Brain microvascular endothelial cell (primary cell): ENCODE measurements at regions not wholly inside any gene's neighbourhood (a gene's known extent, or its start where the extent isn't known, plus 50 kb on each side); places are given as distances from the start of the nearest gene placed in this dataset.

Source experiments
- DNase-seq: peaks from one replicate; pipeline ENCODE4 v3.0.0-alpha.2; 2020
- H3K27ac ChIP-seq: fragments of 250-450 bp; sonication (Bioruptor Pico); 2 replicates; pipeline ENCODE4 v1.5.1; 2020; ENCODE audit warnings: mild to moderate bottlenecking, moderate library complexity
- H3K27me3 ChIP-seq: fragments of 250-450 bp; sonication (Bioruptor Pico); replicated peaks from 2 replicates; pipeline ENCODE4 v1.5.1; 2020; ENCODE audit warnings: mild to moderate bottlenecking
- H3K36me3 ChIP-seq: fragments of 250-450 bp; sonication (Bioruptor Pico); replicated peaks from 2 replicates; pipeline ENCODE4 v1.5.1; 2020; ENCODE audit warnings: mild to moderate bottlenecking
- H3K4me3 ChIP-seq: 2 replicates; pipeline ENCODE4 v1.5.1; 2011; ENCODE audit warnings: low read depth, mild to moderate bottlenecking, control low read depth, low read length, moderate library complexity
- in situ Hi-C: cut with HindIII; loops from 2 replicates; pipeline ENCODE4 v1.10.0; 2017; ENCODE audit warnings: low sequenced_read_pairs, low pct_ligation_motif_present
- TF ChIP-seq, protein P1 (sequence below): IDR thresholded peaks from 2 replicates; pipeline ENCODE4 v1.5.1; 2011; ENCODE audit warnings: low read depth, mild to moderate bottlenecking, moderate library complexity, low read length, control low read depth, inconsistent platforms; ENCODE audit errors: missing control alignments

DNA sequence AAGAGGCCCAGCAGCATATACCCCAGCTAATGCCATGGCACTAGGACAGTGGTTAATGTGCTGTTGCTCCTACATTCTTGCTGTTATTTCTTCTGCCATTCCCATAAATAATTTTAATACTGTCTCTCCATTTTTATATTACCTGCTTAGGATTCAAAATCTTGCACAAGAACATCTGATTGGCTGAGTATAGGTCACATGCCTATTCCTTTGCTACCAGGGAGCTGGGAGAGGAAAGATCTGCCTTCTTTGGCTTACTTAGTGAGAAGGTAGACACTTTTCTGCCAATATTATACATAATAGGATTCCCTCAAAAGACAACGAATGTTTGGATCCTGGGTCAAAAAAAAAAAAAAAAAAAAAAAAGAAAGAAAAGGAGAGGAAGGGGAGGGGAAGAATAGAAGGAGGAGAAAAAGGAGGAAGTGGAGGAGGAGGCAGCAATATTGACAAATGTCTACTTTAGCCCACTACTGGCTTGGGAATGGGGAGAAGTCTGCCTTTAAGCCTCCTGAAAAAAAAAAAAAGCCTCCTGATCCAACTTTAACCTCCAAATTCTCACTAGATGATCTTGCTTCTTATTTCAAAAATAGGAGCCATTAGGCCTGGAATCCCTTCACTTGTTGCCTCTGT lies 134.5 kb upstream of the HNRNPU start:
- DNase-seq = no peak
- TF ChIP-seq, protein P1, sequence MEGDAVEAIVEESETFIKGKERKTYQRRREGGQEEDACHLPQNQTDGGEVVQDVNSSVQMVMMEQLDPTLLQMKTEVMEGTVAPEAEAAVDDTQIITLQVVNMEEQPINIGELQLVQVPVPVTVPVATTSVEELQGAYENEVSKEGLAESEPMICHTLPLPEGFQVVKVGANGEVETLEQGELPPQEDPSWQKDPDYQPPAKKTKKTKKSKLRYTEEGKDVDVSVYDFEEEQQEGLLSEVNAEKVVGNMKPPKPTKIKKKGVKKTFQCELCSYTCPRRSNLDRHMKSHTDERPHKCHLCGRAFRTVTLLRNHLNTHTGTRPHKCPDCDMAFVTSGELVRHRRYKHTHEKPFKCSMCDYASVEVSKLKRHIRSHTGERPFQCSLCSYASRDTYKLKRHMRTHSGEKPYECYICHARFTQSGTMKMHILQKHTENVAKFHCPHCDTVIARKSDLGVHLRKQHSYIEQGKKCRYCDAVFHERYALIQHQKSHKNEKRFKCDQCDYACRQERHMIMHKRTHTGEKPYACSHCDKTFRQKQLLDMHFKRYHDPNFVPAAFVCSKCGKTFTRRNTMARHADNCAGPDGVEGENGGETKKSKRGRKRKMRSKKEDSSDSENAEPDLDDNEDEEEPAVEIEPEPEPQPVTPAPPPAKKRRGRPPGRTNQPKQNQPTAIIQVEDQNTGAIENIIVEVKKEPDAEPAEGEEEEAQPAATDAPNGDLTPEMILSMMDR = no peak
- H3K27me3 ChIP-seq = no peaks in the 10 kb centered on the region
- no peaks in the 10 kb centered on the region for H3K36me3 ChIP-seq
- in situ Hi-C loops = no loop called here
- H3K4me3 ChIP-seq = no peak overlapping the region
- H3K27ac ChIP-seq = no peak overlapping the region

DNA sequence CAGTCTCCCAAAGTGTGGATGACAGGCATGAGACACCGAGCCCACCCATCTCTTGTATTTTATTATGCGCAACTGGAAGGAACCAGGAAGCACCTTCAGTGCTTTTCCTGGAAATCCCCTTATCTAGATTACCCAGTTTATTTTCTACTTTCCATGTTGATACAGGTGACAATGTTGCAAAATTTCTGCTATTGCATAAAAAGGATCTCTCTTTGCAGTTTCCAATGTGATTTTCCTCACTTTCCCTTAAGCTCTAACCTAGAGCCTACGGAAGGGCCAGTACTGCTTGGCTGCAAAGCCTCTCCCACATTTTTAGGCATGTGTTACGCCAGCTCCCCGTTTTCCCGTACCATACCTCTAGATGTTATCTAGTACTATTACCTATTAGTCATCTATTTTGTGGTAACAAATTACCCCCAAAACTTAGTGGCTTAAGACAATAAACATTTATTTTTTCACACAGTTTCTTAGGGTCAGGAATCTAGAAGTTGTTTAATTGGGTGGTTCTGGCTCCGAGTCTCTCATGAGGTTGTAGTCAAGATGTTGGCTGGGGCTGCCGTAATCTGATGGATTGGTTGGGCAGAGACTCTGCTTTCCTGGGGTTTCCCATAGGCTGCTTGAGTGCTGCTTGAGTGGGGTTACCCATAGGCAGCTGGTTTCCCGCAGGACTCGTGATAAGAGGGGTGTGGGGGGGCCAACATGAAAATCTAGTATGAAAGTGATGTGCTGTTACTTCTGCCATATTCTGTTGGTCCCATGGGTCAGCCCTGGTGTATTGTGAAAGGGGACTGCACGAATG lies 131.5 kb upstream of the HNRNPU start:
- H3K27me3 ChIP-seq = no peaks in the 10 kb centered on the region
- DNase-seq = no peak
- in situ Hi-C loops = no loop called here
- H3K36me3 ChIP-seq = no peaks in the 10 kb centered on the region
- H3K27ac ChIP-seq = no peak overlapping the region
- H3K4me3 ChIP-seq = no peak overlapping the region
- TF ChIP-seq, protein P1 = no peak

DNA sequence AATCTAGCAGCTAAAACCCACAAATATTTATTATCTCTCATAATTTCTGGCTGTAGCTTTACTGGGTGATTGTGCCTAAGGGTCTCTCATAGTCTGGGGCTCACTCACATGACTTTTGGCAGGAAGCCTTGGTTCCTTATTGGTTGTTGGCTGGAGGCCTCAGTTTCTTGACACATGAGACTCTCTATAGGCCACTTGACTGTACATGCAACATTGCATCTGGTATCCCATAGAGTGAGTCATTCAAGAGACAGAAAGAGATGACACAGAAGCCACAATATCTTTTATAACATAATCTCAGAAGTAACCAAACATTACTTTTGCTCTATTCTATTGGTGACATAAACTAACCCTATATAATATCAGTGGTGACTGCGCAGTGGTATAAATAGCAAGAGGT lies 128.5 kb upstream of the HNRNPU start:
- no peak for DNase-seq
- in situ Hi-C loops = no loop called here
- H3K36me3 ChIP-seq = no peaks in the 10 kb centered on the region

DNA sequence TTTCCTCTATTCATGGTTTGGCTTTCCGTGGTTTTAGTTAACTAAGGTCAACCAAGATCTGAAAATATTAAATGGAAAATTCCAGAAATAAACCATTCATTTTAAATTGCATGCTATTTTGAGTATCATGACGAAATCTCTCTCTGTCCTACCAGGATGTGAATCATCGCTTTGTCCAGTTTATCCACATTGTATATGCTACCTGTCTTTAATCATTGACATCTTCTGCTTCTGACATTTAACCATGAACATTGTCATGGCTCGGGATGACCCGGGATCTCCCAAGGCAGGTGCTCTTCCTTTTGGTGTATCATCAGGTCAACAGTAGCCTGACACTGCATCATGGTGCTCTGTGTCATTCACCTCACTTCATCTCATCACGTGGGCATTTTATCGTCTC lies 125.5 kb upstream of the HNRNPU start:
- no peak overlapping the region for H3K4me3 ChIP-seq
- TF ChIP-seq, protein P1 = no peak
- no peaks in the 10 kb centered on the region for H3K27me3 ChIP-seq
- H3K36me3 ChIP-seq = no peaks in the 10 kb centered on the region
- peak overlapping the region; percentile 24 for H3K27ac ChIP-seq
- DNase-seq = no peak
- in situ Hi-C loops = no loop called here

More for the DNA sequence above, 128.5 kb upstream of the HNRNPU start:
- TF ChIP-seq, protein P1 = no peak
- Histone ChIP-seq H3K27ac (no peak overlapping the region), H3K4me3 (no peak overlapping the region), H3K27me3 (no peaks in the 10 kb centered on the region)

DNA sequence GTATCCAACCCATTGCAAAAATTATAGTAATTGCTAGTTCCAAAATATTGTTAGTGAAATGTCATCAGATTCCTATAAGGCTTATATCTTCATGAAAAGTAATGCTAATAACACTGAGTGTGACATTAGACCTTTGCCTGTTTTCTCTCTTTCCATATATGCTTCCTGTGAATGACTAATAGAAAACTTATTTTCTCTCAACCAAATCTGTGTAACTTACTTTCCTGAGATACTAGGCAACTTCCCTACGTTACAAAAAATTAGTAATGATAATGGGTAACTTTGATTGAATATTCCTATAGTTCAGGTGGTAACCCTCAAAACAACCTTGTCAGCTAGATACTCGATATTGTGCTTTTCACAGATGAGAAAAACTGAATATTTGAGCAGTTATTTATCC lies 124.2 kb upstream of the HNRNPU start:
- peak overlapping the region; percentile 57 for H3K27ac ChIP-seq
- H3K36me3 ChIP-seq = no peaks in the 10 kb centered on the region
- H3K27me3 ChIP-seq = no peaks in the 10 kb centered on the region
- no peak overlapping the region for H3K4me3 ChIP-seq
- TF ChIP-seq, protein P1 = no peak
- no peak for DNase-seq
- in situ Hi-C loops = no loop called here
